GM12891 (cell line): ENCODE measurements at regions not wholly inside any gene's neighbourhood (a gene's known extent, or its start where the extent isn't known, plus 50 kb on each side); places are given as distances from the start of the nearest gene placed in this dataset.

ENCODE experiments used
- DNase-seq: peaks from one replicate; pipeline ENCODE4 v3.0.0; 2011; ENCODE audit warnings: low spot score; ENCODE audit not compliant: insufficient read length
- FAIRE-seq: peaks from 2 replicates; lab custom pipeline; 2011; peaks lifted over from hg19 to GRCh38; lab: Jason Lieb, UNC
- PAX5 ChIP-seq: IDR thresholded peaks from 2 replicates; pipeline ENCODE4 v1.6.1; 2011; ENCODE audit warnings: low read length, moderate library complexity, mild to moderate bottlenecking; ENCODE audit not compliant: insufficient read depth, severe bottlenecking
- POLR2A ChIP-seq: IDR thresholded peaks from 2 replicates; pipeline ENCODE4 v1.6.1; 2011; ENCODE audit warnings: low read depth, low read length, control low read depth
- POLR2AphosphoS5 ChIP-seq: IDR thresholded peaks from 2 replicates; pipeline ENCODE4 v1.6.1; 2011; ENCODE audit warnings: low read depth, low read length, control low read depth
- POU2F2 ChIP-seq: IDR thresholded peaks from 2 replicates; pipeline ENCODE4 v1.6.1; 2011; ENCODE audit warnings: low read depth, mild to moderate bottlenecking, control low read depth, low read length, moderate library complexity
- SPI1 ChIP-seq: IDR thresholded peaks from 2 replicates; pipeline ENCODE4 v1.6.1; 2011; ENCODE audit warnings: low read depth, low read length, control low read depth
- TAF1 ChIP-seq: IDR thresholded peaks from 2 replicates; pipeline ENCODE4 v1.6.1; 2011; ENCODE audit warnings: low read depth, low read length, control low read depth

DNA sequence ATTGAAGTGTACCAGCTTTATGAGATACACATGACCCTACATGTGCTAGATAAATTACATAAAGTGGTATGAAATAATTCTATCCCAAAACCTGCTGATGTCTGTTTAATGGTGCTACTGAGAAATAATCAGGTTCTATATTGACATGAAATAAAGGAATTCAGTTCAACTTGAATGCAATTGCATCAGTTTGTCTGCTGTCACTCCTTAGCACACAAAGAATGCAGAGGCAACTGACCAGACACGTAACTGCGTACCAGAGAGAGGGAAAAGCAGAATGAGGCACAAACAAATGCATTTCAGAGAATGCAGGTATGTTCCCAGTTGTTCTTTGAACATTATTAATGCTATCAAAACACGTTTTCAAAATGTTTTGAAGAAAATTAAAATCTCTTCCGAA, 98.8 kb upstream of the AGR3 start:
- no peak for FAIRE-seq
- TF ChIP-seq SPI1 (no peak), POLR2AphosphoS5 (no peak), POU2F2 (no peak), PAX5 (no peak), TAF1 (no peak), POLR2A (no peak)

DNA sequence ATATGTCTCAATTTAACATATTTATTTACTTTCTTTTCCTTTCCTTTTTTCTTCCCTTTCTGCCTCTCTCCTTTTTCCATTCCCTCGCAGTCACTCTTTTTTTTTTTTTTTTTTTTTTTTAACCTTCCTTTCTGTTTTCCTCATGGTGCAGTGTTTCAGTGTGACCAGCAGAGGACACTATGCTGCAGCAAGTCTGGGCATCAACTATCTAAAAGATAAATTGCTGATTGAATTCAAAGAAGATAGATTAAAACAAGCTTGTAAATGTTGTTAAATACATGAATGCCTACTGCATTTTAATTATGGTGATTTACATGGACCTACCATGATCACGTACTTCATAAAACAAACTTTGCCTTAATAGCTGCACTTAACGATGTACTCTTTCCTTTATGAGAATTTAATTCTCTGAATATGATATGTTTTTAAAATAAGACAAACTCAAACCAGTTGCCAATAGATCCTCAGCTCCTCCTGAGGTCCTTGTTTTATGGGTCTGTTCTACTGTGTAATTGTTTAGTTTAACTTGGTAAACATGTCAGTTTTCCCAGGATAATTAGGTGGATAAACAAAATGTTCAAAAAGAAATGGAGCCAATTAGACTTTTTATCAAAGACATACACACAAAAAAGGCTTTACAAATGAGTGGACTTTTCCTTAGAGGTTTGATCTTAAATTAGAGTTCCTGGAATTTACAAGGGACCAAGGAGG, 101.0 kb upstream of the AGR3 start:
- FAIRE-seq = peak; percentile 60

More for the DNA sequence above, 98.8 kb upstream of the AGR3 start:
- DNase-seq = no peak

DNA sequence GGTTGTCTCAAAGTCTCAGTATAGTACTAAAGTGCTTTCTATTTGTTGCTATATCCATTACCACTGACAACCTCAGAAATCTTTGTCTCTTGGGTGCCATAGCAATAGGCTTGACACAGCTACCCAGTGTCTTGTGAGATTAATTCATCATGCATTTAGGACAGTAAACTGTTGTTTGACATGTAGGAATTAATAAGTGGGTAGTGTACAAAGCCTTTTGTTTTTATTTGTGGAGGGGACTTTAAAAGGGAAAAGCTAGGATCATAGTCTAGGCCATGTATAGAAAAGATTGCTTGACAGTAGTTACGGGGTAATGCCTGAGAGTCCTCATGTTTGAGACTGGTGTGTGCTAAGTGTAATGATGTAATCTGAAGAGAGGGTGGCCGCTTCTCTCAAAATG, 102.6 kb upstream of the AGR3 start:
- no peak for DNase-seq
- FAIRE-seq = no peak
- TF ChIP-seq POU2F2 (no peak), PAX5 (no peak), SPI1 (no peak), TAF1 (no peak), POLR2A (no peak), POLR2AphosphoS5 (no peak)

More for the DNA sequence above, 101.0 kb upstream of the AGR3 start:
- no peak for TF ChIP-seq TAF1
- TF ChIP-seq PAX5 = no peak
- TF ChIP-seq POLR2AphosphoS5 = no peak
- no peak for TF ChIP-seq POU2F2
- TF ChIP-seq SPI1 = no peak
- DNase-seq = no peak

DNA sequence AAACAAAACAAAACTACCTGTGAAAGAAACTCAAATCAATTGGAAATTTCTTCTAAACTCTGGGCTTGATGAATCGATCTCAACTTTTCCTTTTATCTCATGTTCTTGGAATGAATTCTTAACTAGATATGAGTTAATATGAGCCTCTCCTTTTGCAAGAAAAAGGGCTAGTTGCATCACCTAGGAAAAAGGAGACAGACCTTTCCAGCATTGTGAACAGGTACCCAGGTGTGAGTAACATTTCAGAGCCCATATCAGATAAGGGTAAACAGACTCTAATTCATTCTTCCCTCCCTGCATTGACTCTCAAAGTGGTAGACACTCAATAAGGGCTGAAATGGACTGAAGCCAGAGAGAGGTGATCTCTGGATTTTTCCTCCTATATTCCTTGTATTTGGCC, 103.8 kb upstream of the AGR3 start:
- TF ChIP-seq POLR2A = no peak
- FAIRE-seq = no peak
- DNase-seq = no peak

DNA sequence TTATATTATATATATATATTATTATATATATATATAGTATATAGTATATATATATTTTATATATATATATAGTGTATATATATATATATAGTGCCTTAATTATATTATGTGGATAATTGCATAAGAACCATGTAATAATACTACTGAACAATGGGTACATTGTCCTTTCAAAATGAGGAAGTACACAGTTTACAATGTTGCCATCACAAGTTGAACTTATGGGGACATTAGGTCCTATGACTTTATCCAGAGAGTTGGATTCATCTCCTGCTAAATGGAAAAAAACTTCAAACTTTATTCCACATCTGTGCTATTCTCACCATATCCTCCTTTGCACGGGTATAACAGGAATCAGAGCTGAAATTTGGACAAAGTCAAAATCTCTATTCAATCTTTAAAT, 105.0 kb upstream of the AGR3 start:
- no peak for DNase-seq
- no peak for FAIRE-seq
- TF ChIP-seq SPI1 = 0 out of 2 replicates have a peak, but pooled peaks have one; percentile 9
- no peak for TF ChIP-seq POLR2AphosphoS5

DNA sequence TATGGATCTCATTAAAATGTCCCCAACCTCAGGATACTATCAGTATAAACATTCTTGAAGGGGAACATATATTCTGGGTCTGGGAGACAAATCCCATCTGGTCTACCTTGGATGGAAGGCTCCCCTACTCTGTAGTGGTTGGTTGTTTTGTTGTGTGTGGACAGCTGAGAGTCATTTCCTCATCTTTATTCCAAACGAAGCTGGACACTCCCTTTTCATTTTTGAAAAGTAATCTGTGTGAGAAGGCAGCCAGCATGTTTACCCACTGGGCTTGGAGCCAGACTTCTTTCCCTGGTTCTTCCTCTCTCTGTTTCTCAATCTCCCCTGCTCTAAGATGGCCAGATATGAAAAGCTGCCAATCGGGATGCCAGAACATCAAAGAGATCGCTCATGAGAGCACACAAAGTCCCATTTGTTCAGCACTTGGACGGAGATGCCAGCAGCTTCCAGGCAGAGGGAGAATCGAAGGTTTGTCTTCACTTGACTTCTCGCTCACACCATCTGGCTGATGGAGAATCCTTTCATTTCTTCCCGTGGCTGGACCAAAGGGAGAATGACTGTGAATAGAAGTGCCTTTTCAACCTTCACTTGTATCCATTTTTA, 108.1 kb upstream of the AGR3 start:
- FAIRE-seq (no peak), DNase-seq (no peak)
- TF ChIP-seq SPI1 = no peak
- no peak for TF ChIP-seq POLR2A
- TF ChIP-seq POU2F2 = no peak
- TF ChIP-seq TAF1 = no peak
- no peak for TF ChIP-seq PAX5
- TF ChIP-seq POLR2AphosphoS5 = no peak

DNA sequence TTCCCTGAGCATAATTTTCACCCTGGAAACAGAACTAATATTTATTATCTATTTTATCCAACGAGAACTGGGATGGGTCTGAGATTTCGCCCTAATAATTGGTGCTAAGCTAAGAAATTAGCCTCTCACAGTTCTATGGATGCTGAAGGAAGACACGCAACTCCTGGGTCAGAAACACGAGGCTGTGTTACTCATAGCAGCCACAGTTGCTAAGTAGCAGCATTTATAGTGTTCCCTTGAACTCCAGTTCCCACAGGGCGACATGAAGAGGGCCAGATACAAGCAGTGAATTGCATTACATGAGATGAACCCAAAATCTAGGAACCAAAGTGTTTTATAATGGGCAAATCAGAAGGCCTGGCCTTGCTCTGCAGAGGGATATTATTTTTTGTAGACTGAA, 109.8 kb upstream of the AGR3 start:
- FAIRE-seq (no peak), DNase-seq (no peak)

DNA sequence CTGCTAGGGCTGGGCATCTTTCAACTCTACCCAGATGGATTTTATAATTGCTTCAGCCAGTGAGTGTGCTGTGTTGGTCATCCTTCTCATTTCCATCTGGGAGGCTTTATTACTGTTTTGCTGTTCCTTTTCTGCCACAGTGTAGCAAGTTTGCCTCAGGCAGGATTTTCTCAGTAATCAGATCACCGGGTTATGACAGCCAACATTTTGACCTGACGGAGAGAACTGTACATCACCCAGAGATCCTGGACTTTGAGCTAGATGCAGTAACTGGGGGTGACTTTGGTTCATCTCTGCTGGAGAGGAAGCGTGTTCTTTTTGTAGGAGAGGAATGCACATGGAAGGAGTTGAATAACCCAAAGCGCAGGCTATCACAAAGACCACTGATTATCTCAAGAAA, 111.8 kb upstream of the AGR3 start:
- DNase-seq = no peak
- TF ChIP-seq POLR2AphosphoS5 (no peak), PAX5 (no peak), POU2F2 (no peak), SPI1 (no peak), TAF1 (no peak), POLR2A (no peak)
- no peak for FAIRE-seq

More for the DNA sequence above, 109.8 kb upstream of the AGR3 start:
- TF ChIP-seq POLR2AphosphoS5 = no peak
- TF ChIP-seq SPI1 = no peak
- no peak for TF ChIP-seq POU2F2
- TF ChIP-seq TAF1 = no peak
- TF ChIP-seq PAX5 = no peak
- TF ChIP-seq POLR2A = no peak

DNA sequence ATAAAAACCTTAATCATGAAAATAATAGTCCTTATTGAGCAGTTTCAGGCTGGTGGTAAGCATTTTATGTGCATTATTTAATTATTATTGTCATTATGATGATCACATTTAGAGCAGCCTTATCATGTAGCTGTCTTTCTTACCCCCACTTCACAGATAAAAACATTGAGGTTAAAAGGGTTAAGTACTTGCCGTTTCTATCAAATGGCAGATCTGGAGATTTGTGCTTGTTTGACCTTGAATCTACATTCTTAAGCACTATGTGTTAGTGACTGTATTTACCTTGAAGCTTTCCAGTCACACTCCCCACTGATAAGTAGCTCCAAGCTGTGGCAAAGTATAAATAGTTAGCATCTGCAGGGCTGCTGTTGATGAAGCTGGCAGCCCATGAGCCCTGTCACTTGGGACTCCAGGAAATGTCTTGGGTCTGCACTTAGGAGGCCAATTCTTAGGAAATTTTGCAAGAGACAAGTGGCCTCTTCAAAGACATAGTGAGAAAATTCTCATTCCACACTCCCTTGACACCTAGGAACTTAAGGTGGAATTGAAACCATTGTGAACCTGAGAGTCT, 116.8 kb upstream of the AGR3 start:
- TF ChIP-seq TAF1 (no peak), SPI1 (no peak), POU2F2 (no peak), POLR2AphosphoS5 (no peak), POLR2A (no peak), PAX5 (no peak)
- FAIRE-seq (no peak), DNase-seq (no peak)

DNA sequence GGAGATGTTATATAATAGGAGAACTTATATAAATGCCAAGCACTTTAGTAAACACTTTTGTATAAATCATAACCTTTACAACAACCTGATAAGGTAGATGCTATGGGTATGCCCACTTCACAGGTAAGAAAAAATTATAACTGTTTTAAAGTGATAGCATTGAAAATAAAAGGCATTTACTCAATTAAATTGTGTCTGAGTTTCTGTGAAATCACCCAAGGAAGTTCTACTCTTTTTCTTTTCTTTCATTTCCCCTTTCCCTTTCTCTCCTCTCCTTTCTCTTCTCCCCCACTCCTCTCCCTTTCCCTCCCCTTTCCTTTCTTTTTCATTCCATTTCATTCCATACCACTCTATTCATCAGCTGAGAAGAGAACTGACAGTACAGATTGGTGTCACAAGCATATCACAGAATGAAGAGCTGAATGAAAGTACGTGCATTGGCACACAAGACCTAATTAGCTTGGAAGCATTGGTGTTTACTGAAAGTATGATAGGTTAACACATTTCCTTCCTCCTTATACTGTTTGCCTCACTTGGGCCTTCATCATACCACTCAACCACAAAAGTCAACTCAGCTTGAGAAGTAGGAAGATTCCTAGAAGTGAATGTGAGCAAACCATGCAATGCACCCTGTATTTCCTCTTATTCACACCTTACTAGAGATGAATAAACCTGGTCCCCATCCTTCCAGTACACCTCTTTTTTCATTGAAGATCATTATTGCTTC, 117.9 kb upstream of the AGR3 start:
- FAIRE-seq = peak; percentile 38
- no peak for DNase-seq
- TF ChIP-seq POLR2A (no peak), TAF1 (no peak), SPI1 (no peak), POU2F2 (no peak), PAX5 (no peak), POLR2AphosphoS5 (no peak)
